ENCODE measurements at regions not wholly inside any gene's neighbourhood (a gene's known extent, or its start where the extent isn't known, plus 50 kb on each side); places are given as distances from the start of the nearest gene placed in this dataset.
"Not testable (repeated sequence)": the region's sequence is repeated elsewhere in the genome, so short reads cannot be mapped to it uniquely, and the experiment has no call there.

- not testable (repeated sequence) for DNase-seq (ENCODE audit: low read depth, low spot score)
Measured at GRCh38 chr12:54713876-54714275, 65.7 kb upstream of the DCD start.

GRCh38 chr12:54711669-54712068 lies 63.5 kb upstream of the DCD start:
- DNase-seq (ENCODE audit: low read depth, low spot score), result no peak

GRCh38 chr12:54708826-54709225 lies 60.7 kb upstream of the DCD start:
- no peak for DNase-seq (ENCODE audit: low read depth, low spot score)

GRCh38 chr12:54704202-54704601 lies 56.0 kb upstream of the DCD start:
- no peak for DNase-seq (ENCODE audit: low read depth, low spot score)

- no peak for DNase-seq (ENCODE audit: low read depth, low spot score)
Measured at GRCh38 chr12:54701940-54702592, 53.9 kb upstream of the DCD start.

- DNase-seq (ENCODE audit: low read depth, low spot score), result no peak
Measured at GRCh38 chr12:54700849-54701248, 52.7 kb upstream of the DCD start.

GRCh38 chr12:54700301-54700700 lies 52.1 kb upstream of the DCD start:
- no peak for DNase-seq (ENCODE audit: low read depth, low spot score)

Measured in smooth muscle cell of the brain vasculature (primary cell).